GM19239 (cell line): ENCODE measurements at regions not wholly inside any gene's neighbourhood (a gene's known extent, or its start where the extent isn't known, plus 50 kb on each side); places are given as distances from the start of the nearest gene placed in this dataset.
"Not testable (repeated sequence)": the region's sequence is repeated elsewhere in the genome, so short reads cannot be mapped to it uniquely, and the experiment has no call there.

ENCODE experiments used
- DNase-seq: peaks from one replicate; pipeline ENCODE4 v3.0.0; 2011; ENCODE audit warnings: low spot score; ENCODE audit not compliant: insufficient read length
- FAIRE-seq: peaks from 2 replicates; lab custom pipeline; 2011; peaks lifted over from hg19 to GRCh38; lab: Jason Lieb, UNC

GRCh38 chr5:124490315-124490714, 256.1 kb downstream of the ZNF608 start:
- DNase-seq, FAIRE-seq: not testable (repeated sequence)

GRCh38 chr5:124481419-124481818, 265.0 kb downstream of the ZNF608 start:
- DNase-seq (no peak), FAIRE-seq (no peak)

GRCh38 chr5:124480964-124481363, 265.5 kb downstream of the ZNF608 start:
- no peak for DNase-seq
- no peak for FAIRE-seq

GRCh38 chr5:124480022-124480421, 266.4 kb downstream of the ZNF608 start:
- FAIRE-seq (no peak), DNase-seq (no peak)

GRCh38 chr5:124478264-124478663, 268.2 kb downstream of the ZNF608 start:
- no peak for DNase-seq
- no peak for FAIRE-seq

- DNase-seq (no peak), FAIRE-seq (no peak)
Measured at GRCh38 chr5:124477577-124477976, 268.9 kb downstream of the ZNF608 start.

GRCh38 chr5:124477062-124477461, 269.4 kb downstream of the ZNF608 start:
- FAIRE-seq, result no peak
- DNase-seq, result no peak

- DNase-seq (no peak), FAIRE-seq (no peak)
Measured at GRCh38 chr5:124474528-124475215, 271.8 kb downstream of the ZNF608 start.

GRCh38 chr5:124468671-124469411, 277.6 kb downstream of the ZNF608 start:
- DNase-seq, result no peak
- FAIRE-seq, result no peak

- DNase-seq (no peak), FAIRE-seq (no peak)
Measured at GRCh38 chr5:124467745-124468144, 278.7 kb downstream of the ZNF608 start.

GRCh38 chr5:124466011-124466410, 280.4 kb downstream of the ZNF608 start:
- FAIRE-seq (no peak), DNase-seq (no peak)

- DNase-seq (no peak), FAIRE-seq (no peak)
Measured at GRCh38 chr5:124463851-124464250, 282.6 kb downstream of the ZNF608 start.

- DNase-seq (no peak), FAIRE-seq (no peak)
Measured at GRCh38 chr5:124462751-124463150, 283.7 kb downstream of the ZNF608 start.

GRCh38 chr5:124461941-124462340, 284.5 kb downstream of the ZNF608 start:
- DNase-seq, result no peak
- no peak for FAIRE-seq

- DNase-seq (no peak), FAIRE-seq (no peak)
Measured at GRCh38 chr5:124461157-124461556, 285.3 kb downstream of the ZNF608 start.

GRCh38 chr5:124460642-124461041, 285.8 kb downstream of the ZNF608 start:
- DNase-seq (no peak), FAIRE-seq (no peak)

GRCh38 chr5:124459984-124460383, 286.5 kb downstream of the ZNF608 start:
- DNase-seq, result no peak
- FAIRE-seq, result no peak

- FAIRE-seq (no peak), DNase-seq (no peak)
Measured at GRCh38 chr5:124457901-124458300, 288.5 kb downstream of the ZNF608 start.

GRCh38 chr5:124457101-124457500, 289.3 kb downstream of the ZNF608 start:
- DNase-seq, result no peak
- no peak for FAIRE-seq

- DNase-seq (no peak), FAIRE-seq (no peak)
Measured at GRCh38 chr5:124456249-124456648, 290.2 kb downstream of the ZNF608 start.

- FAIRE-seq (no peak), DNase-seq (no peak)
Measured at GRCh38 chr5:124454081-124454480, 292.4 kb downstream of the ZNF608 start.
